HG02571 (cell line): ENCODE measurements at regions not wholly inside any gene's neighbourhood (a gene's known extent, or its start where the extent isn't known, plus 50 kb on each side); places are given as distances from the start of the nearest gene placed in this dataset.
"Not testable (repeated sequence)": the region's sequence is repeated elsewhere in the genome, so short reads cannot be mapped to it uniquely, and the experiment has no call there.

Experiments used
- ATAC-seq: cut with Tn5 transposase; IDR thresholded peaks from one replicate; pipeline ENCODE4 v1.9.1; 2021; ENCODE audit warnings: mild to moderate bottlenecking, moderate library complexity; ENCODE audit not compliant: unreplicated experiment

GRCh38 chr2:36235882-36236281 is 119.7 kb upstream of the CRIM1 start:
- ATAC-seq = no peak

- ATAC-seq = no peak
Measured at GRCh38 chr2:36235426-36235825, 120.2 kb upstream of the CRIM1 start.

- no peak for ATAC-seq
Measured at GRCh38 chr2:36223259-36223658, 132.3 kb upstream of the CRIM1 start.

GRCh38 chr2:36222485-36222884 is 133.1 kb upstream of the CRIM1 start:
- no peak for ATAC-seq

- no peak for ATAC-seq
Measured at GRCh38 chr2:36214691-36215090, 140.9 kb upstream of the CRIM1 start.

GRCh38 chr2:36203366-36203765 is 152.2 kb upstream of the CRIM1 start:
- no peak for ATAC-seq

GRCh38 chr2:36197181-36197971 is 158.2 kb upstream of the CRIM1 start:
- ATAC-seq = no peak

- ATAC-seq = no peak
Measured at GRCh38 chr2:36193680-36194079, 161.9 kb upstream of the CRIM1 start.

- no peak for ATAC-seq
Measured at GRCh38 chr2:36192983-36193382, 162.6 kb upstream of the CRIM1 start.

GRCh38 chr2:36190097-36190496 is 165.5 kb upstream of the CRIM1 start:
- no peak for ATAC-seq

- ATAC-seq = no peak
Measured at GRCh38 chr2:36185624-36186023, 170.0 kb upstream of the CRIM1 start.

GRCh38 chr2:36184848-36185247 is 170.7 kb upstream of the CRIM1 start:
- no peak for ATAC-seq

GRCh38 chr2:36180789-36181482 is 174.6 kb upstream of the CRIM1 start:
- not testable (repeated sequence) for ATAC-seq

- ATAC-seq = not testable (repeated sequence)
Measured at GRCh38 chr2:36180293-36180692, 175.3 kb upstream of the CRIM1 start.

- not testable (repeated sequence) for ATAC-seq
Measured at GRCh38 chr2:36179668-36180269, 175.8 kb upstream of the CRIM1 start.

GRCh38 chr2:36178384-36178783 is 177.2 kb upstream of the CRIM1 start:
- no peak for ATAC-seq

- no peak for ATAC-seq
Measured at GRCh38 chr2:36177282-36177681, 178.3 kb upstream of the CRIM1 start.

- ATAC-seq = no peak
Measured at GRCh38 chr2:36174920-36175319, 180.7 kb upstream of the CRIM1 start.

- ATAC-seq = no peak
Measured at GRCh38 chr2:36173760-36174404, 181.7 kb upstream of the CRIM1 start.

GRCh38 chr2:36172824-36173223 is 182.8 kb upstream of the CRIM1 start:
- ATAC-seq = no peak

- no peak for ATAC-seq
Measured at GRCh38 chr2:36170805-36171204, 184.8 kb upstream of the CRIM1 start.
